ENCODE measurements at regions not wholly inside any gene's neighbourhood (a gene's known extent, or its start where the extent isn't known, plus 50 kb on each side); places are given as distances from the start of the nearest gene placed in this dataset.

- DNase-seq = no peak
Observed at GRCh38 chr1:193806079-193807048, 620.0 kb upstream of the B3GALT2 start.

GRCh38 chr1:193799948-193800690 is 613.7 kb upstream of the B3GALT2 start:
- DNase-seq = no peak

GRCh38 chr1:193799371-193799770 is 613.0 kb upstream of the B3GALT2 start:
- no peak for DNase-seq

GRCh38 chr1:193794239-193794638 is 607.8 kb upstream of the B3GALT2 start:
- DNase-seq = no peak

GRCh38 chr1:193791746-193792145 is 605.3 kb upstream of the B3GALT2 start:
- no peak for DNase-seq

- DNase-seq = no peak
Observed at GRCh38 chr1:193787061-193787460, 600.6 kb upstream of the B3GALT2 start.

- no peak for DNase-seq
Observed at GRCh38 chr1:193785850-193786420, 599.5 kb upstream of the B3GALT2 start.

- no peak for DNase-seq
Observed at GRCh38 chr1:193774536-193775323, 588.3 kb upstream of the B3GALT2 start.

GRCh38 chr1:193771596-193771995 is 585.2 kb upstream of the B3GALT2 start:
- no peak for DNase-seq

- DNase-seq = no peak
Observed at GRCh38 chr1:193769651-193770050, 583.2 kb upstream of the B3GALT2 start.

- DNase-seq = no peak
Observed at GRCh38 chr1:193767886-193768285, 581.5 kb upstream of the B3GALT2 start.

- no peak for DNase-seq
Observed at GRCh38 chr1:193766329-193766728, 579.9 kb upstream of the B3GALT2 start.

GRCh38 chr1:193763266-193763665 is 576.9 kb upstream of the B3GALT2 start:
- no peak for DNase-seq

- no peak for DNase-seq
Observed at GRCh38 chr1:193762236-193762635, 575.8 kb upstream of the B3GALT2 start.

- DNase-seq = no peak
Observed at GRCh38 chr1:193755441-193755840, 569.0 kb upstream of the B3GALT2 start.

- no peak for DNase-seq
Observed at GRCh38 chr1:193754732-193755427, 568.5 kb upstream of the B3GALT2 start.

GRCh38 chr1:193754151-193754550 is 567.7 kb upstream of the B3GALT2 start:
- no peak for DNase-seq

- no peak for DNase-seq
Observed at GRCh38 chr1:193753038-193753756, 566.8 kb upstream of the B3GALT2 start.

GRCh38 chr1:193749868-193750267 is 563.5 kb upstream of the B3GALT2 start:
- DNase-seq = no peak

- no peak for DNase-seq
Observed at GRCh38 chr1:193747579-193747978, 561.2 kb upstream of the B3GALT2 start.

- no peak for DNase-seq
Observed at GRCh38 chr1:193741228-193741627, 554.8 kb upstream of the B3GALT2 start.

Measured in RPMI8226 (cell line).